HCT116 (cell line): ENCODE measurements at regions not wholly inside any gene's neighbourhood (a gene's known extent, or its start where the extent isn't known, plus 50 kb on each side); places are given as distances from the start of the nearest gene placed in this dataset.

Experiments used
- ATAC-seq: fragments of 200-7000 bp; cut with Tn5 transposase; 2 replicates; pipeline ENCODE4 v1.9.1; 2020; ENCODE audit warnings: mild to moderate bottlenecking, moderate library complexity
- BruUV-seq: library from RNA; stranded (reverse); fragments of 400-500 nt; replicated peaks from 2 replicates; lab custom pipeline; 2021; lab: Mats Ljungman, UMichigan
- CTCF ChIA-PET: fragments of 300-600 bp; sonication (Branson Sonifier 250); formaldehyde crosslinking; loops from one replicate; lab custom pipeline; 2021; ENCODE audit warnings: antibody characterized with exemption; lab: Charles Lee
- POLR2A ChIA-PET: fragments of 300-600, 350-600 bp; sonication (Branson Sonifier 250); formaldehyde crosslinking; loops from one replicate; lab custom pipeline; 2021; ENCODE audit warnings: antibody characterized with exemption; lab: Charles Lee
- RAD21 ChIA-PET, 2 experiments: fragments of 300-600 bp; sonication (Branson Sonifier 250); formaldehyde crosslinking; loops; one replicate each; lab custom pipeline; 2023; ENCODE audit warnings: low total read pairs in 2 of 2; ENCODE audit not compliant: uncharacterized antibody in 2 of 2, unreplicated experiment in 2 of 2, low non-redundant PET in 1 of 2; lab: Charles Lee
- DNase-seq: peaks from one replicate; pipeline ENCODE4 v3.0.0-alpha.2; 2010; ENCODE audit warnings: low read depth, low spot score
- H2AFZ ChIP-seq: fragments of 200-600 bp; shearing (Covaris generic), sonication (generic); 2 replicates; pipeline ENCODE4 v1.6.1; 2017; ENCODE audit warnings: low read depth, mixed run types, mixed read lengths, antibody characterized with exemption, low read length; ENCODE audit not compliant: poor library complexity, severe bottlenecking
- H3K27ac ChIP-seq: 2 replicates; pipeline ENCODE4 v1.5.1; 2012; ENCODE audit warnings: low read depth, low read length
- H3K27me3 ChIP-seq: fragments of 200-600 bp; sonication (generic); 2 replicates; pipeline ENCODE4 v1.6.1; 2016; ENCODE audit warnings: mixed run types, low read length, mixed read lengths; ENCODE audit not compliant: insufficient read depth
- H3K36me3 ChIP-seq, 2 experiments: fragments of 200-500 bp in 1 of 2; fragments of 200-600 bp in 1 of 2; sonication (Bioruptor generic) in 1 of 2; sonication (generic) in 1 of 2; 2 replicates each; pipeline versions ENCODE4 v1.5.1 to v1.6.1; 2014 to 2016; ENCODE audit warnings: low read length in 2 of 2, inconsistent platforms in 1 of 2, mixed read lengths in 1 of 2, mixed run types in 1 of 2; ENCODE audit not compliant: insufficient read depth in 2 of 2, control insufficient read depth in 1 of 2
- H3K4me1 ChIP-seq, 2 experiments: fragments of 200-600 bp in 1 of 2; sonication (generic) in 1 of 2; 2 replicates each; pipeline versions ENCODE4 v1.5.1 to v1.6.1; 2012 to 2017; ENCODE audit warnings: low read length in 2 of 2, inconsistent platforms in 1 of 2, mild to moderate bottlenecking in 1 of 2, mixed read lengths in 1 of 2, mixed run types in 1 of 2, moderate library complexity in 1 of 2; ENCODE audit not compliant: insufficient read depth in 2 of 2, control insufficient read depth in 1 of 2
- H3K4me2 ChIP-seq: fragments of 200-600 bp; sonication (generic); 2 replicates; pipeline ENCODE4 v1.6.1; 2017; ENCODE audit warnings: mixed run types, low read length, mixed read lengths
- H3K4me3 ChIP-seq, 2 experiments: fragments of 200-600 bp in 1 of 2; sonication (generic) in 1 of 2; replicated peaks in 1 of 2; 2 replicates each; pipeline ENCODE4 v1.5.1; 2011 to 2016; ENCODE audit warnings: low read length in 2 of 2, control low read depth in 1 of 2, low read depth in 1 of 2, mild to moderate bottlenecking in 1 of 2, mixed read lengths in 1 of 2, mixed run types in 1 of 2
- H3K79me2 ChIP-seq: fragments of 200-600 bp; sonication (generic); 2 replicates; pipeline ENCODE4 v1.6.1; 2017; ENCODE audit warnings: mild to moderate bottlenecking, mixed run types, low read length, moderate library complexity, mixed read lengths; ENCODE audit not compliant: insufficient read depth
- H3K9ac ChIP-seq: fragments of 200-600 bp; sonication (generic); 2 replicates; pipeline ENCODE4 v1.6.1; 2016; ENCODE audit warnings: low read length, mixed read lengths
- H3K9me2 ChIP-seq: fragments of 200-600 bp; sonication (generic), shearing (Covaris generic); 2 replicates; pipeline ENCODE4 v1.6.1; 2017; ENCODE audit warnings: mixed run types, mild to moderate bottlenecking, moderate library complexity; ENCODE audit not compliant: insufficient read depth
- H3K9me3 ChIP-seq, 2 experiments: fragments of 200-500 bp in 1 of 2; fragments of 200-600 bp in 1 of 2; sonication (Bioruptor generic) in 1 of 2; sonication (generic) in 1 of 2; 2 replicates each; pipeline ENCODE4 v1.6.1; 2014 to 2017; ENCODE audit warnings: low read length in 2 of 2, mixed read lengths in 2 of 2, inconsistent platforms in 1 of 2, low read depth in 1 of 2, mild to moderate bottlenecking in 1 of 2, mixed run types in 1 of 2, moderate library complexity in 1 of 2; ENCODE audit not compliant: control insufficient read depth in 1 of 2, insufficient read depth in 1 of 2
- H4K20me1 ChIP-seq: fragments of 200-600 bp; sonication (generic), shearing (Covaris generic); 2 replicates; pipeline ENCODE4 v1.6.1; 2017; ENCODE audit warnings: mixed run types, mild to moderate bottlenecking, moderate library complexity; ENCODE audit not compliant: insufficient read depth
- ATF3 ChIP-seq: IDR thresholded peaks from 2 replicates; pipeline ENCODE4 v1.6.1; 2012
- CBX3 ChIP-seq: IDR thresholded peaks from 2 replicates; pipeline ENCODE4 v1.6.1; 2012; ENCODE audit warnings: low read depth
- CTCF ChIP-seq, 3 experiments: fragments of 200-600 bp in 1 of 3; sonication (generic) in 1 of 3; IDR thresholded peaks in 2 of 3; conservative IDR thresholded peaks in 1 of 3; 2 replicates each; pipeline ENCODE4 v1.5.1; 2012 to 2017; ENCODE audit warnings: low read depth in 2 of 3, low read length in 2 of 3, antibody characterized with exemption in 1 of 3, borderline replicate concordance in 1 of 3, control low read depth in 1 of 3, mild to moderate bottlenecking in 1 of 3, mixed read lengths in 1 of 3, mixed run types in 1 of 3, moderate library complexity in 1 of 3; ENCODE audit not compliant: insufficient read depth in 1 of 3
- EZH2phosphoT487 ChIP-seq: fragments of 200-600 bp; IDR thresholded peaks from 2 replicates; pipeline ENCODE4 v1.6.1; 2018; ENCODE audit warnings: antibody characterized with exemption, borderline replicate concordance
- FOSL1 ChIP-seq: IDR thresholded peaks from 2 replicates; pipeline ENCODE4 v1.6.1; 2012; ENCODE audit warnings: low read depth
- MAX ChIP-seq: IDR thresholded peaks from 2 replicates; pipeline ENCODE4 v1.6.1; 2012
- POLR2A ChIP-seq: IDR thresholded peaks from 2 replicates; pipeline ENCODE4 v1.7.0; 2011; ENCODE audit warnings: borderline replicate concordance; ENCODE audit not compliant: insufficient read depth, insufficient read length; ENCODE audit errors: extremely low read depth
- POLR2AphosphoS5 ChIP-seq: IDR thresholded peaks from 2 replicates; pipeline ENCODE4 v1.6.1; 2011; ENCODE audit warnings: mild to moderate bottlenecking, low read depth, low read length, moderate library complexity
- RAD21 ChIP-seq: IDR thresholded peaks from 2 replicates; pipeline ENCODE4 v1.6.1; 2012; ENCODE audit warnings: low read depth, mild to moderate bottlenecking
- REST ChIP-seq: IDR thresholded peaks from 2 replicates; pipeline ENCODE4 v1.6.1; 2012; ENCODE audit warnings: low read depth
- SP1 ChIP-seq: IDR thresholded peaks from 2 replicates; pipeline ENCODE4 v1.6.1; 2012; ENCODE audit warnings: low read depth
- ZBTB33 ChIP-seq: IDR thresholded peaks from 2 replicates; pipeline ENCODE4 v1.6.1; 2011; ENCODE audit warnings: mild to moderate bottlenecking, low read length, moderate library complexity; ENCODE audit not compliant: insufficient replicate concordance; ENCODE audit errors: extremely low read depth
- ZFX ChIP-seq: fragments of 450-650 bp; IDR thresholded peaks from 2 replicates; pipeline ENCODE4 v1.6.1; 2017
- ZNF274 ChIP-seq: fragments of 200-500 bp; sonication (Bioruptor generic); IDR thresholded peaks from 2 replicates; pipeline ENCODE4 v1.6.1; 2014; ENCODE audit warnings: mild to moderate bottlenecking, low read depth, low read length, inconsistent platforms
- intact Hi-C: fragments of 100-400 bp; cut with micrococcal nuclease; formaldehyde crosslinking; loops from 2 replicates; pipeline ENCODE4 v1.10.0; 2022

- Histone ChIP-seq H2AFZ (no peak overlapping the region), H4K20me1 (no peaks in the 10 kb centered on the region), H3K4me3 (no peak overlapping the region), H3K9me3 (no peaks in the 10 kb centered on the region), H3K36me3 (no peaks in the 10 kb centered on the region), H3K79me2 (no peaks in the 10 kb centered on the region), H3K27ac (no peak overlapping the region), H3K9me2 (no peaks in the 10 kb centered on the region), H3K4me2 (no peak overlapping the region), H3K27me3 (peaks cover 55% of the 10 kb centered on the region), H3K4me1 (no peaks in the 10 kb centered on the region), H3K9ac (no peak overlapping the region)
- TF ChIP-seq RAD21, result no peak
- no peak for TF ChIP-seq ATF3
- no peak for TF ChIP-seq ZBTB33
- TF ChIP-seq POLR2A, result no peak
- TF ChIP-seq MAX, result no peak
- TF ChIP-seq ZFX, result no peak
- no peak for TF ChIP-seq FOSL1
- no peak for TF ChIP-seq CBX3
- no peak for TF ChIP-seq SP1
- TF ChIP-seq REST, result no peak
- TF ChIP-seq EZH2phosphoT487, result no peak
- TF ChIP-seq CTCF (IDR thresholded peaks at IDR 0.05 in 2 of 3, conservative IDR thresholded peaks at IDR 0.05 in 1 of 3; ENCODE audit: borderline replicate concordance in 1 of 3, insufficient read depth in 1 of 3, low read depth in 2 of 3, low read length in 2 of 3), result no peak
- no peak for TF ChIP-seq ZNF274
- no peak for TF ChIP-seq POLR2AphosphoS5
- ATAC-seq (no peak), DNase-seq (no peak)
- no TSS peak for BruUV-seq
- POLR2A ChIA-PET, result no interaction called here
- CTCF ChIA-PET, result no interaction called here
- RAD21 ChIA-PET, result no interaction called here
- intact Hi-C loops, result no loop called here
These were observed 69.3 kb downstream of the NHLRC3 start for GRCh38 chr13:39107561-39107960.
